HFFc6 (cell line): ENCODE measurements at regions not wholly inside any gene's neighbourhood (a gene's known extent, or its start where the extent isn't known, plus 50 kb on each side); places are given as distances from the start of the nearest gene placed in this dataset.
A peak's percentile ranks its signal among the peaks of the same experiment; 100 is the strongest.

Experiments
- DNase-seq: peaks from one replicate; pipeline ENCODE4 v3.0.0-alpha.2; 2018
- H3K27ac Mint-ChIP-seq: 2 replicates; pipeline ENCODE4 v1.8.0; 2020; ENCODE audit warnings: mild to moderate bottlenecking, mixed read lengths
- H3K27me3 Mint-ChIP-seq: 2 replicates; pipeline ENCODE4 v1.8.0; 2021; ENCODE audit warnings: mild to moderate bottlenecking, moderate library complexity, mixed read lengths; ENCODE audit not compliant: insufficient read depth
- H3K36me3 Mint-ChIP-seq: 2 replicates; pipeline ENCODE4 v1.8.0; 2021; ENCODE audit warnings: low read depth, mixed read lengths
- H3K4me1 Mint-ChIP-seq: 2 replicates; pipeline ENCODE4 v1.8.0; 2020; ENCODE audit warnings: low read depth, mixed read lengths
- H3K4me3 Mint-ChIP-seq: 2 replicates; pipeline ENCODE4 v1.8.0; 2020; ENCODE audit warnings: mild to moderate bottlenecking, moderate library complexity, mixed read lengths
- H3K9me3 Mint-ChIP-seq: 2 replicates; pipeline ENCODE4 v1.8.0; 2020; ENCODE audit warnings: mild to moderate bottlenecking, mixed read lengths
- CTCF ChIP-seq: fragments of 200-600 bp; sonication (generic); IDR thresholded peaks from 2 replicates; pipeline ENCODE4 v1.5.0; 2021; ENCODE audit warnings: antibody characterized with exemption, mild to moderate bottlenecking

GRCh38 chr13:75145927-75146326, 336.0 kb downstream of the TBC1D4 start:
- Mint-ChIP-seq H3K9me3 (no peaks in the 10 kb centered on the region), H3K27ac (no peak overlapping the region), H3K4me3 (no peak overlapping the region), H3K27me3 (peaks cover 2% of the 10 kb centered on the region; the same call in 1 of the 2 replicates), H3K4me1 (peaks cover 41% of the 10 kb centered on the region), H3K36me3 (no peaks in the 10 kb centered on the region)
- DNase-seq, result no peak
- no peak for TF ChIP-seq CTCF

- Mint-ChIP-seq H3K4me3 (peak overlapping the region; percentile 9; the same call in 1 of the 2 replicates), H3K27ac (peak overlapping the region; percentile 42), H3K27me3 (no peaks in the 10 kb centered on the region; the same call in 1 of the 2 replicates), H3K9me3 (peaks cover 27% of the 10 kb centered on the region), H3K4me1 (peaks cover 57% of the 10 kb centered on the region), H3K36me3 (peaks cover 26% of the 10 kb centered on the region)
- DNase-seq, result peak; percentile 56
- TF ChIP-seq CTCF, result no peak
Measured at GRCh38 chr13:75139291-75139690, 342.7 kb downstream of the TBC1D4 start.

GRCh38 chr13:75137911-75138571, 343.9 kb downstream of the TBC1D4 start:
- no peak overlapping the region for H3K27ac Mint-ChIP-seq
- TF ChIP-seq CTCF, result no peak

GRCh38 chr13:75136151-75136550, 345.8 kb downstream of the TBC1D4 start:
- peaks cover 73% of the 10 kb centered on the region for H3K4me1 Mint-ChIP-seq
- peak overlapping the region; percentile 66 for H3K4me3 Mint-ChIP-seq
- DNase-seq, result no peak
- TF ChIP-seq CTCF, result no peak
- peak overlapping the region; percentile 92 for H3K27ac Mint-ChIP-seq
- no peaks in the 10 kb centered on the region; the same call in 1 of the 2 replicates for H3K27me3 Mint-ChIP-seq
- peaks cover 27% of the 10 kb centered on the region for H3K9me3 Mint-ChIP-seq
- H3K36me3 Mint-ChIP-seq, result peaks cover 26% of the 10 kb centered on the region

More at GRCh38 chr13:75137911-75138571, 343.9 kb downstream of the TBC1D4 start:
- no peak for DNase-seq
- peaks cover 70% of the 10 kb centered on the region for H3K4me1 Mint-ChIP-seq
- H3K9me3 Mint-ChIP-seq, result peaks cover 27% of the 10 kb centered on the region
- H3K36me3 Mint-ChIP-seq, result peaks cover 26% of the 10 kb centered on the region
- H3K27me3 Mint-ChIP-seq, result no peaks in the 10 kb centered on the region; the same call in 1 of the 2 replicates
- H3K4me3 Mint-ChIP-seq, result no peak overlapping the region

- Mint-ChIP-seq H3K27me3 (no peaks in the 10 kb centered on the region; the same call in 1 of the 2 replicates), H3K9me3 (peaks cover 27% of the 10 kb centered on the region), H3K27ac (peak overlapping the region; percentile 92), H3K4me3 (peak overlapping the region; percentile 66), H3K36me3 (peaks cover 26% of the 10 kb centered on the region), H3K4me1 (peaks cover 69% of the 10 kb centered on the region)
- no peak for TF ChIP-seq CTCF
- peak; percentile 93 for DNase-seq
Measured at GRCh38 chr13:75135325-75135825, 346.6 kb downstream of the TBC1D4 start.
